Activated T-cell treated with anti-CD3 and anti-CD28 coated beads, Interleukin-2, amount 50 U/mL, for 72 hours (primary cell): ENCODE measurements at regions not wholly inside any gene's neighbourhood (a gene's known extent, or its start where the extent isn't known, plus 50 kb on each side); places are given as distances from the start of the nearest gene placed in this dataset.

Source experiments
- ATAC-seq, 2 donors: fragments of 150-1000 bp; cut with Tn5 transposase; replicated peaks in 1 of 2; 2 replicates each; pipeline ENCODE4 v1.10.0; 2021; ENCODE audit warnings: moderate library complexity in 2 of 2, mild to moderate bottlenecking in 1 of 2
- DNase-seq, 2 donors: peaks; one replicate each; pipeline ENCODE4 v3.0.0; 2021 to 2022; ENCODE audit warnings: mixed read lengths in 1 of 2
- H3K27ac Mint-ChIP-seq: one replicate; pipeline ENCODE4 v1.8.0; 2022; ENCODE audit warnings: mild to moderate bottlenecking, moderate library complexity, mixed read lengths
- H3K27me3 Mint-ChIP-seq: one replicate; pipeline ENCODE4 v1.8.0; 2022; ENCODE audit warnings: low read depth, mixed read lengths
- H3K36me3 Mint-ChIP-seq, 2 donors: one replicate each; pipeline ENCODE4 v1.8.0; 2022; ENCODE audit warnings: mixed read lengths in 2 of 2, mild to moderate bottlenecking in 1 of 2; ENCODE audit not compliant: insufficient read depth in 2 of 2
- H3K4me1 Mint-ChIP-seq: one replicate; pipeline ENCODE4 v1.8.0; 2022; ENCODE audit warnings: low read depth, mixed read lengths
- H3K4me3 Mint-ChIP-seq, 2 donors: one replicate each; pipeline ENCODE4 v1.8.0; 2022; ENCODE audit warnings: mild to moderate bottlenecking in 2 of 2, mixed read lengths in 2 of 2, moderate library complexity in 2 of 2
- H3K9me3 Mint-ChIP-seq, 2 donors: one replicate each; pipeline ENCODE4 v1.8.0; 2022; ENCODE audit warnings: mixed read lengths in 2 of 2

GRCh38 chr10:24132741-24133140 lies 76.2 kb upstream of the KIAA1217 start:
- no peaks in the 10 kb centered on the region for H3K4me1 Mint-ChIP-seq
- no peak overlapping the region for H3K27ac Mint-ChIP-seq

GRCh38 chr10:24133835-24134234 lies 75.1 kb upstream of the KIAA1217 start:
- no peaks in the 10 kb centered on the region for H3K4me1 Mint-ChIP-seq
- H3K36me3 Mint-ChIP-seq = no peaks in the 10 kb centered on the region
- H3K27ac Mint-ChIP-seq = no peak overlapping the region
- no peak overlapping the region for H3K4me3 Mint-ChIP-seq
- DNase-seq (no peak), ATAC-seq (no peak)
- H3K27me3 Mint-ChIP-seq = no peaks in the 10 kb centered on the region
- peaks cover 0 to 5% of the 10 kb centered on the region in 2 donors for H3K9me3 Mint-ChIP-seq

More at GRCh38 chr10:24132741-24133140, 76.2 kb upstream of the KIAA1217 start:
- Mint-ChIP-seq H3K9me3 (peaks cover 0 to 5% of the 10 kb centered on the region in 2 donors), H3K36me3 (no peaks in the 10 kb centered on the region), H3K27me3 (no peaks in the 10 kb centered on the region), H3K4me3 (no peak overlapping the region)
- no peak for DNase-seq
- ATAC-seq = no peak

DNA sequence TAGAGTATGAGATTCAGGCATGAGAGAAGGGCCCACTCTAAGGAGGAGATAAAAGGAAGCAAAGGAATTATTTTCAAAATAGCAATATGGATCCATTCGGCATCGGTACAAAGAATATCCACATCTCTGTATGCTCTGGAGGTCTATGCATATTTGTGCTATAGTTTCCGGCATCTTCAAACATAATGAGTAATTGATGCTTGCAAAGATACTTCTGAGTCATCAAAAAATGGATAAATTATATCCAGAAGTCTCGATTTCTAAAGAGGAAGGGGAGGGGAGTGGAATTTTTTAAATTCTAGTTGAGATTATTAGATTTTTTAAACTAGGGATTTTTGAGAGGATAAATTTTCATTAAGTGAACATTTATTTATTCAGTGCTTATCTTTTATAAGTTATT lies 72.9 kb upstream of the KIAA1217 start:
- Mint-ChIP-seq H3K36me3 (no peaks in the 10 kb centered on the region), H3K4me3 (no peak overlapping the region), H3K4me1 (no peaks in the 10 kb centered on the region), H3K27ac (no peak overlapping the region), H3K9me3 (peaks cover 0 to 5% of the 10 kb centered on the region in 2 donors), H3K27me3 (no peaks in the 10 kb centered on the region)
- DNase-seq (no peak), ATAC-seq (no peak)

DNA sequence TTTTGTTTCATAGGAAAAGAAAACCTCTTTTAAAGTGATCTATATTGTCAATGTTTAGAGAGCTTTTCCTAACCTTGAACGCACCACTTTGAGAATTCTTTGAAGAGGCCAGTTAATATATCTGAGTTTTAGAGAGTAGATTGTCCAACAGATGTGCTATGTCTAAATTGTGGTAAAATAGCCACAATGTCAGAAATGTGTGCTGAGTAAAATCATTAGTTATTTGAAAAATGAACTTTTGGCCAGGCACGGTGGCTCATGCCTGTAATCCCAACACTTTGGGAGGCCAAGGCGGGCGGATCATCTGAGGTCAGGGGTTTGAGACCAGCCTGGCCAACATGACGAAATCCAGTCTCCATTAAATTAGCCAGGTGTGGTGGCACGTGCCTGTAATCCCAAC lies 61.6 kb upstream of the KIAA1217 start:
- ATAC-seq (no peak), DNase-seq (no peak)
- Mint-ChIP-seq H3K4me3 (no peak overlapping the region), H3K27me3 (peaks cover 5% of the 10 kb centered on the region), H3K36me3 (peaks cover 0 to under 1% of the 10 kb centered on the region in 2 donors), H3K9me3 (peaks cover 0 to 2% of the 10 kb centered on the region in 2 donors), H3K4me1 (no peaks in the 10 kb centered on the region), H3K27ac (no peak overlapping the region)

- no peaks in the 10 kb centered on the region for H3K4me1 Mint-ChIP-seq
- no peaks in the 10 kb centered on the region for H3K9me3 Mint-ChIP-seq
- no peak overlapping the region for H3K27ac Mint-ChIP-seq
- no peaks in the 10 kb centered on the region for H3K27me3 Mint-ChIP-seq
- H3K4me3 Mint-ChIP-seq = no peak overlapping the region
- peaks cover 0 to 2% of the 10 kb centered on the region in 2 donors for H3K36me3 Mint-ChIP-seq
- DNase-seq (no peak), ATAC-seq (no peak)
These were observed 59.3 kb upstream of the KIAA1217 start for GRCh38 chr10:24149640-24150039.

DNA sequence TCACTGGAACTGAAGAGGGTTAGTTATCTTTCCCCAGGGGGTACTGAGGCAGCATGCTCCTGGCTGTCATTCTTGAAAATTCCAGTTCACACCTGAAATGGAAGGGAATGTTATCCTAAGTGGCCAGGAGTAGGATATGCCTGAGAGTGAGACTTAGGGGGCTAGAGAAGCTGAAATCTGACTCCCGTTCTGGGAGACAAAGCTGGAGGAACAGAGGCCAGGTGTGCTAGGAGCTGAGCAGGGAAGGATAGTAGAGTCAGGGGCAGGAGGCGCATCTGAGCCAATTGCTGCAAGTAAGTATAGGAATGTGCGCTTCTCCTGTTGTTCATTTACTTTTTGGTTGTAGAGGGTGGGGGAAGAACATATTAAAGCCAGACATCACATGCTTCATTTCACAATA lies 58.1 kb upstream of the KIAA1217 start:
- H3K9me3 Mint-ChIP-seq = no peaks in the 10 kb centered on the region
- peaks cover 0 to 2% of the 10 kb centered on the region in 2 donors for H3K36me3 Mint-ChIP-seq
- no peaks in the 10 kb centered on the region for H3K4me1 Mint-ChIP-seq
- no peak overlapping the region for H3K4me3 Mint-ChIP-seq
- no peak overlapping the region for H3K27ac Mint-ChIP-seq
- DNase-seq (no peak), ATAC-seq (no peak)
- no peaks in the 10 kb centered on the region for H3K27me3 Mint-ChIP-seq

GRCh38 chr10:24152270-24152669 lies 56.7 kb upstream of the KIAA1217 start:
- H3K9me3 Mint-ChIP-seq = peaks cover 4 to 5% of the 10 kb centered on the region in 2 donors
- peaks cover 0 to 2% of the 10 kb centered on the region in 2 donors for H3K36me3 Mint-ChIP-seq
- DNase-seq (no peak), ATAC-seq (no peak)
- H3K27me3 Mint-ChIP-seq = no peaks in the 10 kb centered on the region
- no peak overlapping the region for H3K27ac Mint-ChIP-seq
- H3K4me1 Mint-ChIP-seq = no peaks in the 10 kb centered on the region
- H3K4me3 Mint-ChIP-seq = no peak overlapping the region

DNA sequence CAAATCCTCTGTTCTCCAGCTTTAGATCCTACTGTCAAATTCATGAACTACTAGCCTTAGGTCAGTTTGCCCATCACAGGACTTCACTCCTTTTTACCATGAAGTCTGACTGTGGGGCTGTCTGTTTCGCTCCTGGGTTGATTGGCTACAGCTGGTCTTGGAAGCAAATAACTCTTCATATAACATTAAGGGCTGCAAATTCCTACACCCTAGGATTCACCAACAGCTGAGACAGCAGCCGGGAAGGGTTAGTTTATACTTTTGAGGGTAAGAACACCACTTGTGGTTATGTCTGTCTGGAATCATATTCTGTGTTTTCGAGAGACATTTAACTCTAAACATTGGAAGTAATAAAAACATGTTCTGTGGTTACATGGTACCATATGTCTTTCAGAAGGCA lies 55.9 kb upstream of the KIAA1217 start:
- ATAC-seq (no peak), DNase-seq (no peak)
- Mint-ChIP-seq H3K27ac (no peak overlapping the region), H3K4me1 (no peaks in the 10 kb centered on the region), H3K36me3 (peaks cover 0 to 2% of the 10 kb centered on the region in 2 donors), H3K4me3 (no peak overlapping the region), H3K27me3 (no peaks in the 10 kb centered on the region), H3K9me3 (peaks cover 4 to 6% of the 10 kb centered on the region in 2 donors)

DNA sequence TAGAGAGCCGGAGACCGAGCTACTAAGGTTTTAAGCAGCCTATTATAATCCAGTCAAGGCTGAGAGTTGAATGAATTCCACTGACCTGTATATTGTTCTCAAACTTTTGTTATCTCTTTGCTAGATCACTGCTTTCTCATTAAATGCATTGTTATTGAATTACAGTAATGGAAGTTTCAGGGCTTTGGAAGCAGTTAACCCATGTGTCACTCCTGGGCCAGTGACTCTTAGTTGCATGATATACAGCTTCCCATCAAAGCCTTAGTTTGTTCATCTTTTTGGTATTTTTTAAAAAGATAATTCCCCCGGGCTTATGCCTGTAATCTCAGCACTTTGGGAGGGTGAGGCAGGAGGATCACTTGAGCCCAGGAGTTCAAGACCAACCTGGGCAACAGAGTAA lies 55.4 kb upstream of the KIAA1217 start:
- Mint-ChIP-seq H3K27me3 (no peaks in the 10 kb centered on the region), H3K4me1 (no peaks in the 10 kb centered on the region), H3K27ac (no peak overlapping the region), H3K9me3 (peaks cover 4 to 7% of the 10 kb centered on the region in 2 donors), H3K36me3 (peaks cover 0 to 2% of the 10 kb centered on the region in 2 donors), H3K4me3 (no peak overlapping the region)
- ATAC-seq = no peak
- DNase-seq = no peak

DNA sequence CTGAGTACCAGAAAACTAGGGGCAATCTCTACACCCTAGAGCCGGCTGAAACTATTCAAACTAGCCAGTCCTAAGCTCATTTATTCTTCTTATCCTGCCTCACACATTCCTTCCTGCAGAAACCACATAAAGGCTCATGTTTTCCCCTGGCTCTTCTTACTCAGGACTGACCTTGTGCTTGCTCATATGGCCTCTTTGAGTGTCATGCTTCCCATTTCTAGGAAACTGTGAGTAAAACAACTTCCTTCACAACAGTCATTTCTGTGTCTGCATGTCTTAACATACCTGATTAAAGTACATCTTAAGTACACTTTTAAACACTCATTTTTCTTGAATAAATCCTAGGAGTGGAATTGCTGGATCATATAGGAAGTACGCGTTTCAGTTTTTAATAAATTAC lies 52.3 kb upstream of the KIAA1217 start:
- peaks cover 6 to 8% of the 10 kb centered on the region in 2 donors for H3K9me3 Mint-ChIP-seq
- no peak for ATAC-seq
- peaks cover 0 to 2% of the 10 kb centered on the region in 2 donors for H3K36me3 Mint-ChIP-seq
- H3K4me3 Mint-ChIP-seq = no peak overlapping the region
- no peaks in the 10 kb centered on the region for H3K4me1 Mint-ChIP-seq
- no peak for DNase-seq
- no peak overlapping the region for H3K27ac Mint-ChIP-seq
- no peaks in the 10 kb centered on the region for H3K27me3 Mint-ChIP-seq

DNA sequence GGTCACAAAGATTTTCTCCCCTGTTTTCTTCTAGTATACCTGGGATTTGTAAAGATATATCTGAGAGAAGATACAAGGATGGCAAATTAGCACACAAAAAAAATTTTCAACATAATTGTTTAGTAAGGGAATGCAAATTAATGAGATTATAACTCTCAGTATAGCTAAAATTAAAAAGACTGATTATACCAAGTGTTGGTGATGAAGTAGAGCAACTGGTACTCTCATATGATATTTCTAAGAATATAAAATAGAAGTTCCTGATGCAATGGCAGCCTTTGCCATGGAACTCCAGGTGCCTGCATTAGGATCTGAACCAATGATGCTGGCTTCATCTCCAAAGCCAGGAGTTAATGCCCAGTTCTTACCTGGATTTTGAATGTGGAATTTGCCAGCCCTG lies 51.4 kb upstream of the KIAA1217 start:
- DNase-seq (no peak), ATAC-seq (no peak)
- peaks cover 0 to 2% of the 10 kb centered on the region in 2 donors for H3K36me3 Mint-ChIP-seq
- H3K4me1 Mint-ChIP-seq = no peaks in the 10 kb centered on the region
- H3K9me3 Mint-ChIP-seq = peaks cover 6 to 8% of the 10 kb centered on the region in 2 donors
- no peak overlapping the region for H3K4me3 Mint-ChIP-seq
- H3K27ac Mint-ChIP-seq = no peak overlapping the region
- no peaks in the 10 kb centered on the region for H3K27me3 Mint-ChIP-seq
